ENCODE measurements at regions not wholly inside any gene's neighbourhood (a gene's known extent, or its start where the extent isn't known, plus 50 kb on each side); places are given as distances from the start of the nearest gene placed in this dataset.

DNA sequence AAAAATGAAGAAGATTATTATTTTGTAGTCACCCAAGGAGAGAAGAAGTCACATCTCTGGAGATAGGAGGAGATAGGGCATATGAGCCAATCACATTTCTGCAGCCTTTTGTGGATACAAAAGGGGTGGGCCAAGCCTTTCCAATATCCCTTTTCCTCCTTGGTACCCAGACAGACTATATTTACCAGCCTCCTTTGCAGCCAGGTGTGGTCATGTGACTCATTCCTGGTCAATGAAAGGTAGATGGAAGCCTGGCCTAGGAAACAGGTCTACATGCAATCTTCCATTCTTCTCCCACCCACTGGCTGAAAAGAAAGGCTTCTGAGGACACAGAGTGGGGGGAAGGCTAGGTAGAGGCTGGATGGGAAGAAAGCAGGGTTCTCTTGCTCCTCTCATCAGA lies 58.1 kb upstream of the ERG start:
- no peak for DNase-seq

DNA sequence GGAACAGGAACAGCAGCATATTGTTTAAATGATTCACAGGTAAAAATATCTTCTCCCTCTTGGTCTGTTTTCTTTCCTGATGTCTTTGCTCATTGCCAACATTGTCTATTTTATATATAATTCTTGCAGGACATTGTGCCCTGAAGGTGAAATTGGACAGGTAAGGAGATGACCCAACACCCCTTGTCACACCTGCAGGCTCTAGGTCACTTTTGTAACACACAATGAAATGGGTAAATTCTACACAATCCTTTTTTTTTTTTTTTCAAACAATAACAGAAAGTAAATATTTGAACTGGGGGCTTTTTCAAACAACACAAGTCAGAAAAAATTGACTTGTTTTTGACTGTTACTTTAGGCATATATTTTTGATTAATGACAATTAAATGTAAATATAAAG lies 62.9 kb upstream of the ERG start:
- DNase-seq, result no peak

- peak; percentile 67 for DNase-seq
Measured at GRCh38 chr21:38561613-38562581, 63.6 kb upstream of the ERG start.

GRCh38 chr21:38567335-38567969 lies 69.2 kb upstream of the ERG start:
- peak; percentile 85 for DNase-seq

DNA sequence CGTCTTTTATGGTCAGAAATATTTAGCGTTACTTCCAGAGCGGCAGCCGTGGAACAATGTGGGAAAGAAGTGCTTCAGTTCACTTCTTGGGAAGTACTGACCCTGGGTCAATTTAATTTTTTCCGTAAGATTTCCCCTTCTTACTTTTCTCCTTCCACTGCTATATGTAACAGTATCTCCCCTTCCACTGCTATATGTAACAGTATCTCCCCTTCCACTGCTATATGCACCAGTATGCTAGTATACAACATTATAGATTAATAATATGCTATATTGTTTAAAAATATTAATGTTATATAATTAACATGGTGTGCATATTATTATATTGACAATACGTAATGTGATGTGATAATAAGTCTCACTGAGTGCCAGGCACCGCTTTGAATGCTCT lies 69.7 kb upstream of the ERG start:
- DNase-seq, result no peak

DNA sequence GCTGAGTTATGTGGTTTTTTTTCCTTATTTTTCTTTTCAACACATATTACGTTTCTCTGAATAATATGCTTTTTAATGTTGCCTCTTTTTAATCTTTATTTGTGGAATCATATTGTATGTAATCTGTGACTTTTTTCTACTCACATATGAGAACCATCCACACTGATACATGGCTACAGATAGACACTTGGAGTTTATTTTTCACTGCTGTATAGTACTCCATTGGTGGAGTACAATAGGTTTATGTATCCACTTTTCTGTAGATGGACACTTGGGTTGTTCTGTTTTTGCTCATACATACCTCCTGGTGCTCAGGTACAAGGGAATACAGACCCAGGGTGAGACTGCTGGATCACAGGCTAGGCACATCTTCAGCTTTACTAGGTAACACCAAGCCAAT lies 71.5 kb upstream of the ERG start:
- DNase-seq, result no peak

DNA sequence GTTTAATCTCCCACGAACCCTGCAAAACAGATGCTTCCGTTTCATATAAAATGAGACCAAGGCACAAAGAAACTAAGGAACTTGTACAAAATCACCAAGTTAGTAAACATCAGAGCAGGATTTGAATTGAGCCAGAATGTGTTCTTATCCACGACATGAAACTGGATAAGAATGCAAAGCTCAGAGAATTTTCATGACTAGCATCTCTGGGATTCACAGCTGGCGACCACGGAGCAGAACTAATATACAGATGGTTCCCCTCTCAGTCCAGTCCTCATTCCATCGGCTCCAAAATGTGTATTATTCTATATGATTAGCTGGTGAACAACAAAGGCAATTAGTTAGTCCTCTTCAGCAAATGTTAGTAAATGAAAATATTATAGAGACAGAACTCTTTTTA lies 72.3 kb upstream of the ERG start:
- peak; percentile 27 for DNase-seq

DNA sequence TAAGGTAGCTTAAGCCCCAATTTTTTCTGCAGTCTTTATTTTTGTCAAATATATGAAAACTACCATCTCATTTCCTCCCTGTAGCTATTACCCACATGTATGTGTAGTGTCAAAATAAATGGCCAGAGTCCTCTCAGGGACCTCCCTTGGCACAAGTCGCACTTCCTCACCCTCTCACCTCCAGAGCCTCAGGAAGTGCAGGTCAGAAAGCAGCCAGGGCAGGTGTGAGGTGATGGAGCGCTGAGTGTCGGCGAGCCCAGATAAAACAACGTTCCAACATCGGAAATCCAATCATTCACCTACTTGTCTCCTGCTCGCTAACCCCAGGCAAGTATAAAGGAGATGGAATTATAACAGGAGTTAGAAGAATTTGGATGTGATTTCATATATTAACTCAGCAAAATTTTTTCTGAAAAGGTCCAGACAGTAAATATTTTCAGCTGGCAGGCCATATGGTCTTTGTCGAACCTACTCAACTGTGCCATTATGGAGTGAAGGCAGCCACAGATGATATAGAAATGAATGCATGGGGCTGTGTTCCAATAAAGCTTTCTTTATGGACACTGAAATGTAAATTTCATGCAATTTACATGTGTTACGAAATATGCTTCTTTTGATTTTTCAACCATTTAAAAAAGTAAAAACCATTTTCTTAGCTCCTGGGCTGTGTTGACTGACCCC lies 76.8 kb upstream of the ERG start:
- no peak for DNase-seq

GRCh38 chr21:38577887-38578286 lies 79.6 kb upstream of the ERG start:
- DNase-seq, result no peak

- DNase-seq, result no peak
Measured at GRCh38 chr21:38590449-38591217, 92.4 kb upstream of the ERG start.

DNA sequence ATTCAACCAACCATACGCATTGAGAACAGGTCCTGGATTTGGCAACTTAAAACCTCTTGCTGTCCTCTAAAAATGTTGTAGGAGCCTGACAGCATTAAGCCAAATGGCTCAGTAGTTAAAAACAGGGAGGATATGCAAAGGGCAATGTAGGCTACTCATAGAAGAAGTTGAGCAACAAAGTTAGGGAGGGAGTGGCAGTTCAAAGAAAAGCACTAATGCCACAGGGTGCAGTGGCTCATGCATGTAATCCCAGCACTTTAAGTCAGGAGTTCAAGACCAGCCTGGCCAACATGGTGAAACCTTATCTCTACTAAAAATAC lies 92.9 kb upstream of the ERG start:
- DNase-seq, result no peak

- DNase-seq, result no peak
Measured at GRCh38 chr21:38596264-38597042, 98.2 kb upstream of the ERG start.

- no peak for DNase-seq
Measured at GRCh38 chr21:38597421-38597820, 99.1 kb upstream of the ERG start.

GRCh38 chr21:38598413-38598812 lies 100.1 kb upstream of the ERG start:
- no peak for DNase-seq

- no peak for DNase-seq
Measured at GRCh38 chr21:38599381-38599975, 101.2 kb upstream of the ERG start.

DNA sequence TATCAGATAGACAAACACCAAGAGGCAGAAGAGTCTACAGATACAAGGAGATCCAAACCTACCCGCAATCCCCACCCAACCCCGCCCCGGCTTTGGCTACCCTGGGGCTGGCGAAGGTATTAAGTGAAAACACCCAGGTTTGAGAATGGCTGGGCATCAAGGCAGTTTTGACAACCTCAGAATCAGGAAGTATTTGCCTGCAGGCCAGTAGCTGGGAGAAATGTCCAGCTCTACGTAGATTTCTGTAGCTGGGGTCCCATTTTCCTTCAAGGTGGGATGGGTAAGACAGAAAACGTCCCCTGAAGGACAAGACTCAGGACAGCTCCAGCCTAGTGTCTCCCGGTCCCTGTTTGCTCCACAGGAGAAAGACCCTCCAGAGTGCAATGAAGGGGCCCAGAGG lies 101.8 kb upstream of the ERG start:
- DNase-seq, result no peak

DNA sequence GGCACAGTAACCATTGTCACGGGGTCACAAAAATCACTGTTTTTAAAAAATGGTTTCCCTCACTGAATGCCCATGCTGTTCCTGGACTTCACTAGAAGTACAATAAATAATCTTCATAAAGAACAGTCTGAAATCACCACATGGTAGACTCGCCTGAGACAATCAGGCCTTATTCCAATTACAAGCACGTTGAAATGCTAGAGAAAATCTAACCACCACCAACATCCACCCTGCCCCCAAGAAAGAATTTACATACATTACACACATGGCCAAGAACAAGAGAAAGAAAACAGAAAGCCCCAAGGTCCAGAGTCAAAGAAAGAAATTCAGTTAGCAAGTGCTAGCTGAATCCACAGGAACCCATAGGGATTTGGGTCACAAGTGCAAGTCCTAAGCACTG lies 107.0 kb upstream of the ERG start:
- DNase-seq, result no peak

DNA sequence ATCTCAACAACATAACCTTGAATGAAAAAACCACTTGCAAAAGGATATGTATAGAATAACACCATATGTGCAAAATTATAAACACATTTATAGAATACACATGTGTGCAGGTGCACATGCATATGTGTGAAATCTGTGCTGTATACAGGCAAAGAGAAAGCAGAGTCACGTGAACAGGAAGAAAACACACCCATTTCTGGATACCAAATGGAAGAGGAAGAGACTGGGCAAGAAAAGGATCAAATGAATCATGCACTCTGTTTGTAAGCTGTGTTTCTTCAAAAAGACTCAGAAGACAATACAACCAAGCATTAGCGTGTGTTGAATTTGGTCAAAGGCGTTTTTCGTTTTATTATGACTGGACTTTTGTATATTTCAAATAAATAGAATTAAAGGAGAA lies 111.3 kb upstream of the ERG start:
- no peak for DNase-seq

- no peak for DNase-seq
Measured at GRCh38 chr21:38610623-38611251, 112.5 kb upstream of the ERG start.

GRCh38 chr21:38611277-38611676 lies 113.0 kb upstream of the ERG start:
- no peak for DNase-seq

- no peak for DNase-seq
Measured at GRCh38 chr21:38613686-38614085, 115.4 kb upstream of the ERG start.

Measured in skin of body (tissue), 1 donor.